Astrocyte (in vitro differentiated cells and primary cell): ENCODE measurements at regions not wholly inside any gene's neighbourhood (a gene's known extent, or its start where the extent isn't known, plus 50 kb on each side); places are given as distances from the start of the nearest gene placed in this dataset.
A peak's percentile ranks its signal among the peaks of the same experiment; 100 is the strongest.

Source experiments
- DNase-seq: peaks from one replicate; pipeline ENCODE4 v3.0.0-alpha.2; 2010; ENCODE audit warnings: low read depth
- FAIRE-seq: peaks from 2 replicates; lab custom pipeline; 2011; peaks lifted over from hg19 to GRCh38; lab: Jason Lieb, UNC
- H2AFZ ChIP-seq: 2 replicates; pipeline ENCODE4 v1.6.0; 2012; ENCODE audit warnings: low read depth, low read length, inconsistent platforms
- H3K27ac ChIP-seq: 2 replicates; pipeline ENCODE4 v1.5.1; 2011; ENCODE audit warnings: low read depth, low read length, inconsistent platforms
- H3K27me3 ChIP-seq: 2 replicates; pipeline ENCODE4 v1.6.0; 2011; ENCODE audit warnings: low read length, inconsistent platforms; ENCODE audit not compliant: insufficient read depth
- H3K36me3 ChIP-seq: 2 replicates; pipeline ENCODE4 v1.5.1; 2011; ENCODE audit warnings: low read length, inconsistent platforms; ENCODE audit not compliant: insufficient read depth
- H3K4me1 ChIP-seq: 2 replicates; pipeline ENCODE4 v1.5.1; 2011; ENCODE audit warnings: low read length, inconsistent platforms; ENCODE audit not compliant: insufficient read depth
- H3K4me2 ChIP-seq: 2 replicates; pipeline ENCODE4 v1.6.0; 2012; ENCODE audit warnings: low read length, inconsistent platforms
- H3K4me3 ChIP-seq: 2 replicates; pipeline ENCODE4 v1.5.1; 2011; ENCODE audit warnings: low read depth, mild to moderate bottlenecking, low read length, inconsistent platforms; ENCODE audit not compliant: insufficient read depth
- H3K79me2 ChIP-seq: 2 replicates; pipeline ENCODE4 v1.6.0; 2012; ENCODE audit warnings: mild to moderate bottlenecking, low read length, inconsistent platforms; ENCODE audit not compliant: insufficient read depth
- H3K9ac ChIP-seq: 2 replicates; pipeline ENCODE4 v1.6.0; 2012; ENCODE audit warnings: mild to moderate bottlenecking, low read length, inconsistent platforms
- H3K9me3 ChIP-seq: 2 replicates; pipeline ENCODE4 v1.5.1; 2012; ENCODE audit warnings: low read depth, mild to moderate bottlenecking, low read length, inconsistent platforms; ENCODE audit not compliant: insufficient read depth
- H4K20me1 ChIP-seq: 2 replicates; pipeline ENCODE4 v1.6.0; 2012; ENCODE audit warnings: low read length, inconsistent platforms; ENCODE audit not compliant: insufficient read depth
- H3K27ac Mint-ChIP-seq: one replicate; pipeline ENCODE4 v1.8.0; 2021; ENCODE audit warnings: mild to moderate bottlenecking, mixed read lengths; ENCODE audit not compliant: unreplicated experiment
- H3K27me3 Mint-ChIP-seq: one replicate; pipeline ENCODE4 v1.8.0; 2021; ENCODE audit warnings: low read depth, mixed read lengths; ENCODE audit not compliant: unreplicated experiment
- H3K36me3 Mint-ChIP-seq: one replicate; pipeline ENCODE4 v1.8.0; 2021; ENCODE audit warnings: low read depth, mixed read lengths; ENCODE audit not compliant: unreplicated experiment
- H3K4me1 Mint-ChIP-seq: one replicate; pipeline ENCODE4 v1.8.0; 2021; ENCODE audit warnings: low read depth, mixed read lengths; ENCODE audit not compliant: unreplicated experiment
- H3K4me3 Mint-ChIP-seq: one replicate; pipeline ENCODE4 v1.8.0; 2021; ENCODE audit warnings: mild to moderate bottlenecking, moderate library complexity, mixed read lengths; ENCODE audit not compliant: unreplicated experiment
- H3K9me3 Mint-ChIP-seq: one replicate; pipeline ENCODE4 v1.8.0; 2021; ENCODE audit warnings: mild to moderate bottlenecking, mixed read lengths; ENCODE audit not compliant: unreplicated experiment
- CTCF ChIP-seq: IDR thresholded peaks from 2 replicates; pipeline ENCODE4 v1.5.1; 2011; ENCODE audit warnings: low read depth, mild to moderate bottlenecking, inconsistent platforms, low read length, moderate library complexity; ENCODE audit not compliant: insufficient read depth
- EZH2 ChIP-seq: IDR thresholded peaks from 2 replicates; pipeline ENCODE4 v1.6.1; 2012; ENCODE audit warnings: mild to moderate bottlenecking, low read length, inconsistent platforms; ENCODE audit not compliant: insufficient read depth

GRCh38 chr12:124399622-124400021, 104.7 kb downstream of the RFLNA start:
- Mint-ChIP-seq H3K27ac (no peak overlapping the region), H3K36me3 (peaks cover 23% of the 10 kb centered on the region), H3K9me3 (no peaks in the 10 kb centered on the region), H3K4me3 (no peak overlapping the region), H3K4me1 (peaks cover 23% of the 10 kb centered on the region), H3K27me3 (no peaks in the 10 kb centered on the region)
- Histone ChIP-seq H3K4me3 (no peak overlapping the region), H3K27ac (no peak overlapping the region), H3K27me3 (no peaks in the 10 kb centered on the region), H3K9me3 (no peaks in the 10 kb centered on the region), H2AFZ (no peak overlapping the region), H3K36me3 (peaks cover 16% of the 10 kb centered on the region), H3K9ac (no peak overlapping the region), H3K4me2 (no peak overlapping the region), H4K20me1 (peaks cover 96% of the 10 kb centered on the region), H3K4me1 (peaks cover 14% of the 10 kb centered on the region), H3K79me2 (peaks cover 37% of the 10 kb centered on the region)
- DNase-seq = no peak
- FAIRE-seq = no peak
- peak; percentile 37 for TF ChIP-seq CTCF
- no peak for TF ChIP-seq EZH2

GRCh38 chr12:124398578-124399227, 103.8 kb downstream of the RFLNA start:
- Histone ChIP-seq H2AFZ (no peak overlapping the region), H3K4me2 (no peak overlapping the region), H3K9ac (no peak overlapping the region), H3K27me3 (no peaks in the 10 kb centered on the region), H3K4me3 (no peak overlapping the region), H4K20me1 (peaks cover 95% of the 10 kb centered on the region), H3K27ac (no peak overlapping the region), H3K36me3 (peaks cover 16% of the 10 kb centered on the region), H3K9me3 (no peaks in the 10 kb centered on the region), H3K4me1 (peaks cover 20% of the 10 kb centered on the region), H3K79me2 (peaks cover 29% of the 10 kb centered on the region)
- Mint-ChIP-seq H3K9me3 (no peaks in the 10 kb centered on the region), H3K27ac (no peak overlapping the region), H3K4me3 (no peak overlapping the region), H3K4me1 (peaks cover 23% of the 10 kb centered on the region), H3K36me3 (peaks cover 28% of the 10 kb centered on the region), H3K27me3 (no peaks in the 10 kb centered on the region)
- FAIRE-seq (no peak), DNase-seq (no peak)
- no peak for TF ChIP-seq EZH2
- TF ChIP-seq CTCF = no peak
